GM12892 (cell line): ENCODE measurements at regions not wholly inside any gene's neighbourhood (a gene's known extent, or its start where the extent isn't known, plus 50 kb on each side); places are given as distances from the start of the nearest gene placed in this dataset.
"Not testable (repeated sequence)": the region's sequence is repeated elsewhere in the genome, so short reads cannot be mapped to it uniquely, and the experiment has no call there.

Experiments
- POLR2A ChIP-seq: IDR thresholded peaks from 2 replicates; pipeline ENCODE4 v1.6.1; 2011; ENCODE audit warnings: low read depth, low read length, control low read depth
- POLR2AphosphoS5 ChIP-seq: IDR thresholded peaks from 2 replicates; pipeline ENCODE4 v1.6.1; 2011; ENCODE audit warnings: low read depth, low read length, control low read depth
- TAF1 ChIP-seq: IDR thresholded peaks from 2 replicates; pipeline ENCODE4 v1.6.1; 2011; ENCODE audit warnings: low read depth, mild to moderate bottlenecking, control low read depth, low read length, borderline replicate concordance

- TF ChIP-seq POLR2AphosphoS5, TAF1, POLR2A: not testable (repeated sequence)
Measured at GRCh38 chr2:242069938-242070395, 200.4 kb downstream of the RTP5 start.
